Fibroblast of lung (primary cell): ENCODE measurements at regions not wholly inside any gene's neighbourhood (a gene's known extent, or its start where the extent isn't known, plus 50 kb on each side); places are given as distances from the start of the nearest gene placed in this dataset.

Experiments
- EZH2 ChIP-seq: IDR thresholded peaks from 2 replicates; pipeline ENCODE4 v1.5.1; 2012; ENCODE audit warnings: low read length, control low read depth, mild to moderate bottlenecking; ENCODE audit errors: missing control alignments
- TF ChIP-seq, protein P1 (sequence below), 2 donors: IDR thresholded peaks in 1 of 2; conservative IDR thresholded peaks in 1 of 2; 1 replicate in 1 of 2; 2 replicates in 1 of 2; pipeline ENCODE4 v1.5.1; 2011 to 2012; ENCODE audit warnings: low read length in 2 of 2, control low read depth in 1 of 2, inconsistent platforms in 1 of 2, low read depth in 1 of 2, mild to moderate bottlenecking in 1 of 2

- TF ChIP-seq, protein P1, sequence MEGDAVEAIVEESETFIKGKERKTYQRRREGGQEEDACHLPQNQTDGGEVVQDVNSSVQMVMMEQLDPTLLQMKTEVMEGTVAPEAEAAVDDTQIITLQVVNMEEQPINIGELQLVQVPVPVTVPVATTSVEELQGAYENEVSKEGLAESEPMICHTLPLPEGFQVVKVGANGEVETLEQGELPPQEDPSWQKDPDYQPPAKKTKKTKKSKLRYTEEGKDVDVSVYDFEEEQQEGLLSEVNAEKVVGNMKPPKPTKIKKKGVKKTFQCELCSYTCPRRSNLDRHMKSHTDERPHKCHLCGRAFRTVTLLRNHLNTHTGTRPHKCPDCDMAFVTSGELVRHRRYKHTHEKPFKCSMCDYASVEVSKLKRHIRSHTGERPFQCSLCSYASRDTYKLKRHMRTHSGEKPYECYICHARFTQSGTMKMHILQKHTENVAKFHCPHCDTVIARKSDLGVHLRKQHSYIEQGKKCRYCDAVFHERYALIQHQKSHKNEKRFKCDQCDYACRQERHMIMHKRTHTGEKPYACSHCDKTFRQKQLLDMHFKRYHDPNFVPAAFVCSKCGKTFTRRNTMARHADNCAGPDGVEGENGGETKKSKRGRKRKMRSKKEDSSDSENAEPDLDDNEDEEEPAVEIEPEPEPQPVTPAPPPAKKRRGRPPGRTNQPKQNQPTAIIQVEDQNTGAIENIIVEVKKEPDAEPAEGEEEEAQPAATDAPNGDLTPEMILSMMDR (conservative IDR thresholded peaks at IDR 0.05 in 1 of 2, IDR thresholded peaks at IDR 0.05 in 1 of 2; ENCODE audit: low read depth in 1 of 2, low read length in 2 of 2): no peak
- no peak for TF ChIP-seq EZH2
These were observed 185.1 kb upstream of the HDDC2 start for GRCh38 chr6:125486881-125487280.
